Activated CD4-positive, alpha-beta T cell treated with anti-CD3 and anti-CD28 coated beads, Interleukin-2, amount 10 ng/mL, durations not matched to agents 7 days and 5 days (primary cell): ENCODE measurements at regions not wholly inside any gene's neighbourhood (a gene's known extent, or its start where the extent isn't known, plus 50 kb on each side); places are given as distances from the start of the nearest gene placed in this dataset.

ENCODE experiments used
- CTCF ChIA-PET: fragments of 350-600 bp; sonication (Branson Sonifier 250); formaldehyde crosslinking; loops from one replicate; lab custom pipeline; 2021; ENCODE audit warnings: antibody characterized with exemption; lab: Charles Lee
- POLR2A ChIA-PET: fragments of 350-600 bp; sonication (Branson Sonifier 250); formaldehyde crosslinking; loops from one replicate; lab custom pipeline; 2021; ENCODE audit warnings: antibody characterized with exemption; lab: Charles Lee
- DNase-seq: peaks from one replicate; pipeline ENCODE4 v3.0.0-alpha.2; 2020
- H3K27ac Mint-ChIP-seq: one replicate; pipeline ENCODE4 v1.8.0; 2021; ENCODE audit warnings: mild to moderate bottlenecking, moderate library complexity, mixed read lengths
- H3K27me3 Mint-ChIP-seq: one replicate; pipeline ENCODE4 v1.8.0; 2021; ENCODE audit warnings: mixed read lengths
- H3K36me3 Mint-ChIP-seq: one replicate; pipeline ENCODE4 v1.8.0; 2021; ENCODE audit warnings: low read depth, mixed read lengths
- H3K4me1 Mint-ChIP-seq: one replicate; pipeline ENCODE4 v1.8.0; 2021; ENCODE audit warnings: mixed read lengths
- H3K4me3 Mint-ChIP-seq: one replicate; pipeline ENCODE4 v1.8.0; 2021; ENCODE audit warnings: mild to moderate bottlenecking, moderate library complexity, mixed read lengths
- H3K9me3 Mint-ChIP-seq: one replicate; pipeline ENCODE4 v1.8.0; 2021; ENCODE audit warnings: mixed read lengths

GRCh38 chr14:80269353-80269925 is 58.1 kb upstream of the DIO2 start:
- no peak for DNase-seq
- peaks cover 5% of the 10 kb centered on the region for H3K9me3 Mint-ChIP-seq
- POLR2A ChIA-PET, result no interaction called here
- H3K27me3 Mint-ChIP-seq, result no peaks in the 10 kb centered on the region
- H3K27ac Mint-ChIP-seq, result no peak overlapping the region
- H3K4me1 Mint-ChIP-seq, result no peaks in the 10 kb centered on the region
- H3K4me3 Mint-ChIP-seq, result no peak overlapping the region
- CTCF ChIA-PET, result no interaction called here
- H3K36me3 Mint-ChIP-seq, result no peaks in the 10 kb centered on the region

DNA sequence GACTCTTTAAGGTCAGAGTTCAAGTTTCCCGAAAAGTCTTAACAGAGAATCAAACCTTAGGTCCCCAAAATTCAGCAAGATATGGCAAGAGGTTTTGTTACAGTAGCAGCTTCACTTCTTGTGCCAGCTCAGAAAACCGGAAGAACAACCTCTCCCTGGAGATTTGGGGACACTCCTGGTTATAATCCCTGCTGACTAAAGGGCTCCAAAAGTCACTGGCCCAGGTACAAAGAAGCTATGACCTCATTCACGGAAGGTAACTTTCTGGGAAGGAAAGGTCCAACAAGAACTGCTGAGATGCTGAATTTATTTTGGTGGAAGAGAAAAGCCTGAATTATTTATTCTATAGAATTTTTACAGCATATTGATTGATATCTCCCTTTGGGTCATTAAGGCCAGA is 55.6 kb upstream of the DIO2 start:
- no peak overlapping the region for H3K4me3 Mint-ChIP-seq
- POLR2A ChIA-PET, result no interaction called here

DNA sequence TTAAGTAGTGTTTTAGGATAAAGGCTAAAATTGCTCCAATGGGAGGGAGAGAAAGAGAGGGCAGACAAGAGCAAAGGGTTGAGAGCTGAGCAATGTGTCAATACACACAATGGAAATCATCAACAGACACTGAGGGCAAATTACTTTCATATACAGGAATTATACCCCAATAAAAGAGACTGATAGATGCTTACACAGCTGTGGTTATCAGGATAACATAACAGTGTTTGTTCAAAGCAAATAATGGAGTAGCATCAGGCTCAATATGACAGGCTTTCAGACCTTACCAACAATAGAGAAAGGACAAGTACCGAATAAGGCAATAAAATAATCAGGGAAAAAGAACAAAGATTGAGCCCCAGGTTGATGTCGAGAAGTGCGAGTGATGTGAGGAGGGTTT is 53.4 kb upstream of the DIO2 start:
- H3K4me3 Mint-ChIP-seq, result no peak overlapping the region
- ChIA-PET CTCF (no interaction called here), POLR2A (no interaction called here)
- no peaks in the 10 kb centered on the region for H3K4me1 Mint-ChIP-seq
- DNase-seq, result no peak
- no peaks in the 10 kb centered on the region for H3K9me3 Mint-ChIP-seq
- H3K36me3 Mint-ChIP-seq, result no peaks in the 10 kb centered on the region
- H3K27ac Mint-ChIP-seq, result no peak overlapping the region
- no peaks in the 10 kb centered on the region for H3K27me3 Mint-ChIP-seq

More for the DNA sequence above, 55.6 kb upstream of the DIO2 start:
- no peak overlapping the region for H3K27ac Mint-ChIP-seq
- DNase-seq, result no peak
- CTCF ChIA-PET, result no interaction called here
- H3K4me1 Mint-ChIP-seq, result no peaks in the 10 kb centered on the region
- H3K9me3 Mint-ChIP-seq, result peaks cover 2% of the 10 kb centered on the region
- H3K36me3 Mint-ChIP-seq, result no peaks in the 10 kb centered on the region
- H3K27me3 Mint-ChIP-seq, result no peaks in the 10 kb centered on the region
